GM23338 (cell line): ENCODE measurements at regions not wholly inside any gene's neighbourhood (a gene's known extent, or its start where the extent isn't known, plus 50 kb on each side); places are given as distances from the start of the nearest gene placed in this dataset.

Experiments
- ATAC-seq: fragments of 200-7000 bp; cut with Tn5 transposase; 3 replicates; pipeline ENCODE4 v1.9.1; 2020
- DNase-seq: peaks from one replicate; pipeline ENCODE4 v3.0.0-alpha.2; 2015; ENCODE audit warnings: low spot score
- H2AFZ ChIP-seq: fragments of 200-600 bp; sonication (generic); 2 replicates; pipeline ENCODE4 v1.8.0; 2016; ENCODE audit warnings: antibody characterized with exemption, mild to moderate bottlenecking, moderate library complexity
- H3F3A ChIP-seq: fragments of 200-600 bp; sonication (generic); replicated peaks from 2 replicates; pipeline ENCODE4 v1.8.0; 2017; ENCODE audit warnings: antibody characterized with exemption, mixed run types, low read depth
- H3K27ac ChIP-seq: fragments of 200-600 bp; sonication (generic); 2 replicates; pipeline ENCODE4 v1.6.1; 2016; ENCODE audit warnings: low read depth
- H3K27me3 ChIP-seq: fragments of 200-600 bp; sonication (generic); 2 replicates; pipeline ENCODE4 v1.8.0; 2016; ENCODE audit warnings: mild to moderate bottlenecking, mixed run types, moderate library complexity; ENCODE audit not compliant: insufficient read depth
- H3K36me3 ChIP-seq: fragments of 200-600 bp; sonication (generic); 2 replicates; pipeline ENCODE4 v1.8.0; 2016; ENCODE audit warnings: mild to moderate bottlenecking; ENCODE audit not compliant: insufficient read depth
- H3K4me1 ChIP-seq: fragments of 200-600 bp; sonication (generic); 2 replicates; pipeline ENCODE4 v1.8.0; 2016; ENCODE audit warnings: mild to moderate bottlenecking, moderate library complexity; ENCODE audit not compliant: insufficient read depth
- H3K4me2 ChIP-seq: fragments of 200-600 bp; sonication (generic); 2 replicates; pipeline ENCODE4 v1.7.1; 2017; ENCODE audit warnings: mixed run types
- H3K4me3 ChIP-seq: fragments of 200-600 bp; sonication (generic); 2 replicates; pipeline ENCODE4 v1.6.1; 2016; ENCODE audit warnings: mixed run types
- H3K79me2 ChIP-seq: fragments of 200-600 bp; sonication (generic); replicated peaks from 2 replicates; pipeline ENCODE4 v1.8.0; 2017; ENCODE audit warnings: mild to moderate bottlenecking; ENCODE audit not compliant: insufficient read depth
- H3K9me2 ChIP-seq: fragments of 200-600 bp; sonication (generic); 2 replicates; pipeline ENCODE4 v1.8.0; 2017; ENCODE audit not compliant: insufficient read depth
- H4K20me1 ChIP-seq: fragments of 200-600 bp; sonication (generic); replicated peaks from 2 replicates; pipeline ENCODE4 v1.8.0; 2017; ENCODE audit warnings: mild to moderate bottlenecking; ENCODE audit not compliant: insufficient read depth
- H3K27ac Mint-ChIP-seq: 2 replicates; pipeline ENCODE4 v1.8.0; 2020; ENCODE audit warnings: inconsistent platforms, mild to moderate bottlenecking, moderate library complexity, mixed read lengths
- H3K27me3 Mint-ChIP-seq: 3 replicates; pipeline ENCODE4 v1.8.0; 2022; ENCODE audit warnings: low read depth, mild to moderate bottlenecking, moderate library complexity, mixed read lengths, inconsistent platforms; ENCODE audit not compliant: insufficient read depth, poor library complexity
- H3K36me3 Mint-ChIP-seq: 3 replicates; pipeline ENCODE4 v1.8.0; 2021; ENCODE audit warnings: low read depth, mild to moderate bottlenecking, inconsistent platforms, moderate library complexity, mixed read lengths
- H3K4me1 Mint-ChIP-seq: 3 replicates; pipeline ENCODE4 v1.8.0; 2020; ENCODE audit warnings: mild to moderate bottlenecking, inconsistent platforms, mixed read lengths
- H3K4me3 Mint-ChIP-seq: 3 replicates; pipeline ENCODE4 v1.8.0; 2021; ENCODE audit warnings: moderate library complexity, mild to moderate bottlenecking, inconsistent platforms, mixed read lengths
- H3K9me3 Mint-ChIP-seq: 3 replicates; pipeline ENCODE4 v1.8.0; 2020; ENCODE audit warnings: moderate library complexity, mild to moderate bottlenecking, inconsistent platforms, mixed read lengths
- CREB1 ChIP-seq: fragments of 250-450 bp; sonication (Bioruptor Pico); IDR thresholded peaks from 2 replicates; pipeline ENCODE4 v1.5.0; 2020; ENCODE audit warnings: low read depth, mild to moderate bottlenecking, moderate library complexity
- EZH2 ChIP-seq: fragments of 200-600 bp; sonication (generic); IDR thresholded peaks from one replicate; pipeline ENCODE4 v1.8.0; 2017; ENCODE audit warnings: antibody characterized with exemption, mild to moderate bottlenecking, low read depth; ENCODE audit not compliant: unreplicated experiment
- EZH2phosphoT487 ChIP-seq: fragments of 200-600 bp; sonication (generic); IDR thresholded peaks from one replicate; pipeline ENCODE4 v1.8.1; 2018; ENCODE audit warnings: antibody characterized with exemption; ENCODE audit not compliant: unreplicated experiment
- JUNB ChIP-seq: IDR thresholded peaks from one replicate; pipeline ENCODE4 v1.6.1; 2016; ENCODE audit warnings: antibody characterized with exemption; ENCODE audit not compliant: unreplicated experiment
- NANOG ChIP-seq: IDR thresholded peaks from 2 replicates; pipeline ENCODE4 v1.6.1; 2016; ENCODE audit warnings: antibody characterized with exemption, borderline replicate concordance
- POLR2AphosphoS5 ChIP-seq: IDR thresholded peaks from 2 replicates; pipeline ENCODE4 v1.6.1; 2016; ENCODE audit warnings: antibody characterized with exemption, low read depth
- STAT1 ChIP-seq: IDR thresholded peaks from one replicate; pipeline ENCODE4 v1.6.1; 2016; ENCODE audit warnings: antibody characterized with exemption; ENCODE audit not compliant: unreplicated experiment
- ZNF114 ChIP-seq: fragments of 250-450 bp; sonication (Bioruptor Pico); IDR thresholded peaks from 2 replicates; pipeline ENCODE4 v1.5.0; 2020; ENCODE audit warnings: mild to moderate bottlenecking, moderate library complexity
- ZNF331 ChIP-seq: fragments of 250-450 bp; sonication (Bioruptor Pico); IDR thresholded peaks from 2 replicates; pipeline ENCODE4 v1.5.0; 2020; ENCODE audit warnings: low read depth, mild to moderate bottlenecking, moderate library complexity
- TF ChIP-seq, protein P1 (sequence below): fragments of 250-450 bp; sonication (Bioruptor Pico); IDR thresholded peaks from 2 replicates; pipeline ENCODE4 v1.5.0; 2020; ENCODE audit warnings: mild to moderate bottlenecking, moderate library complexity
- TF ChIP-seq, protein P2 (sequence below): IDR thresholded peaks from 2 replicates; pipeline ENCODE4 v1.6.1; 2016; ENCODE audit warnings: antibody characterized with exemption
- TF ChIP-seq, protein P3 (sequence below), 2 experiments: fragments of 200-600 bp in 1 of 2; sonication (generic) in 1 of 2; conservative IDR thresholded peaks; 2 replicates each; pipeline versions ENCODE4 v1.5.1 to v1.6.1; 2016 to 2017; ENCODE audit warnings: antibody characterized with exemption in 2 of 2, low read depth in 2 of 2, mild to moderate bottlenecking in 2 of 2, moderate library complexity in 1 of 2

DNA sequence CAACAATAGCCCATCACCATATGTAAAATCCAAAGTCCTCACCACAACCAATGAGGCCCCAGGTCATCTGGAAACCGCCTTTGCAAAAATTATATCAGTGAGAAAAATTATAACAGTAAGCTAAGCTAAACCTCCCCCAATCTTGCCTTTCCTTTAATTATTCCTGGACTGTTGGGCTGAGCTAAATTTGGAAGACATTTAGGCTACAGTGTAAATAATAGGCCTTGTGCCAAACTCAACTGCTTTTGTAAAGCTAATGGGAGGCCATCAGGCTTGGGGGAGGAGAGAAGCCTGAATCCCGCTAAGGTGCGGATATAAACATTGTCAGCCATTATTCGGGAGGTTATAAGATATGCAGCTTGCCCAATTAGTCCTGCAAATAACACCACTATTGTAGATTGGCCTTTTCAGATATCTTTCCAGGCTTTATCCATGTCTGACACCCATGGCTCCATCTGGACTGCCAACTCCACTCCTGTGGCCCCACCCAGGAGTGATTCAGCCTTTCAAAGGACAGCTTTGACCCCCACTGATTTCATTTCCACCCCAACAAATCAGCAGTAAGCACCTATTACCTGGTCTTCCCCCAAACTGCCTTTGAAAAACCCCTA lies 53.0 kb upstream of the CA12 start:
- Mint-ChIP-seq H3K4me3 (no peak overlapping the region), H3K27ac (peak overlapping the region; percentile 33; the same call in 1 of the 2 replicates), H3K9me3 (no peaks in the 10 kb centered on the region; the same call in 2 of the 3 replicates), H3K27me3 (peaks cover 28% of the 10 kb centered on the region), H3K4me1 (peaks cover 40% of the 10 kb centered on the region), H3K36me3 (no peaks in the 10 kb centered on the region; the same call in 2 of the 3 replicates)
- 0 out of 2 replicates have a peak, but pooled peaks cover 4% of the 10 kb centered on the region for H3K9me2 ChIP-seq
- H3K36me3 ChIP-seq = peaks cover 7% of the 10 kb centered on the region; the same call in 1 of the 2 replicates
- H3K27ac ChIP-seq = no peak overlapping the region
- H3K4me2 ChIP-seq = peak overlapping the region; percentile 71
- no peaks in the 10 kb centered on the region for H4K20me1 ChIP-seq
- TF ChIP-seq, protein P1, sequence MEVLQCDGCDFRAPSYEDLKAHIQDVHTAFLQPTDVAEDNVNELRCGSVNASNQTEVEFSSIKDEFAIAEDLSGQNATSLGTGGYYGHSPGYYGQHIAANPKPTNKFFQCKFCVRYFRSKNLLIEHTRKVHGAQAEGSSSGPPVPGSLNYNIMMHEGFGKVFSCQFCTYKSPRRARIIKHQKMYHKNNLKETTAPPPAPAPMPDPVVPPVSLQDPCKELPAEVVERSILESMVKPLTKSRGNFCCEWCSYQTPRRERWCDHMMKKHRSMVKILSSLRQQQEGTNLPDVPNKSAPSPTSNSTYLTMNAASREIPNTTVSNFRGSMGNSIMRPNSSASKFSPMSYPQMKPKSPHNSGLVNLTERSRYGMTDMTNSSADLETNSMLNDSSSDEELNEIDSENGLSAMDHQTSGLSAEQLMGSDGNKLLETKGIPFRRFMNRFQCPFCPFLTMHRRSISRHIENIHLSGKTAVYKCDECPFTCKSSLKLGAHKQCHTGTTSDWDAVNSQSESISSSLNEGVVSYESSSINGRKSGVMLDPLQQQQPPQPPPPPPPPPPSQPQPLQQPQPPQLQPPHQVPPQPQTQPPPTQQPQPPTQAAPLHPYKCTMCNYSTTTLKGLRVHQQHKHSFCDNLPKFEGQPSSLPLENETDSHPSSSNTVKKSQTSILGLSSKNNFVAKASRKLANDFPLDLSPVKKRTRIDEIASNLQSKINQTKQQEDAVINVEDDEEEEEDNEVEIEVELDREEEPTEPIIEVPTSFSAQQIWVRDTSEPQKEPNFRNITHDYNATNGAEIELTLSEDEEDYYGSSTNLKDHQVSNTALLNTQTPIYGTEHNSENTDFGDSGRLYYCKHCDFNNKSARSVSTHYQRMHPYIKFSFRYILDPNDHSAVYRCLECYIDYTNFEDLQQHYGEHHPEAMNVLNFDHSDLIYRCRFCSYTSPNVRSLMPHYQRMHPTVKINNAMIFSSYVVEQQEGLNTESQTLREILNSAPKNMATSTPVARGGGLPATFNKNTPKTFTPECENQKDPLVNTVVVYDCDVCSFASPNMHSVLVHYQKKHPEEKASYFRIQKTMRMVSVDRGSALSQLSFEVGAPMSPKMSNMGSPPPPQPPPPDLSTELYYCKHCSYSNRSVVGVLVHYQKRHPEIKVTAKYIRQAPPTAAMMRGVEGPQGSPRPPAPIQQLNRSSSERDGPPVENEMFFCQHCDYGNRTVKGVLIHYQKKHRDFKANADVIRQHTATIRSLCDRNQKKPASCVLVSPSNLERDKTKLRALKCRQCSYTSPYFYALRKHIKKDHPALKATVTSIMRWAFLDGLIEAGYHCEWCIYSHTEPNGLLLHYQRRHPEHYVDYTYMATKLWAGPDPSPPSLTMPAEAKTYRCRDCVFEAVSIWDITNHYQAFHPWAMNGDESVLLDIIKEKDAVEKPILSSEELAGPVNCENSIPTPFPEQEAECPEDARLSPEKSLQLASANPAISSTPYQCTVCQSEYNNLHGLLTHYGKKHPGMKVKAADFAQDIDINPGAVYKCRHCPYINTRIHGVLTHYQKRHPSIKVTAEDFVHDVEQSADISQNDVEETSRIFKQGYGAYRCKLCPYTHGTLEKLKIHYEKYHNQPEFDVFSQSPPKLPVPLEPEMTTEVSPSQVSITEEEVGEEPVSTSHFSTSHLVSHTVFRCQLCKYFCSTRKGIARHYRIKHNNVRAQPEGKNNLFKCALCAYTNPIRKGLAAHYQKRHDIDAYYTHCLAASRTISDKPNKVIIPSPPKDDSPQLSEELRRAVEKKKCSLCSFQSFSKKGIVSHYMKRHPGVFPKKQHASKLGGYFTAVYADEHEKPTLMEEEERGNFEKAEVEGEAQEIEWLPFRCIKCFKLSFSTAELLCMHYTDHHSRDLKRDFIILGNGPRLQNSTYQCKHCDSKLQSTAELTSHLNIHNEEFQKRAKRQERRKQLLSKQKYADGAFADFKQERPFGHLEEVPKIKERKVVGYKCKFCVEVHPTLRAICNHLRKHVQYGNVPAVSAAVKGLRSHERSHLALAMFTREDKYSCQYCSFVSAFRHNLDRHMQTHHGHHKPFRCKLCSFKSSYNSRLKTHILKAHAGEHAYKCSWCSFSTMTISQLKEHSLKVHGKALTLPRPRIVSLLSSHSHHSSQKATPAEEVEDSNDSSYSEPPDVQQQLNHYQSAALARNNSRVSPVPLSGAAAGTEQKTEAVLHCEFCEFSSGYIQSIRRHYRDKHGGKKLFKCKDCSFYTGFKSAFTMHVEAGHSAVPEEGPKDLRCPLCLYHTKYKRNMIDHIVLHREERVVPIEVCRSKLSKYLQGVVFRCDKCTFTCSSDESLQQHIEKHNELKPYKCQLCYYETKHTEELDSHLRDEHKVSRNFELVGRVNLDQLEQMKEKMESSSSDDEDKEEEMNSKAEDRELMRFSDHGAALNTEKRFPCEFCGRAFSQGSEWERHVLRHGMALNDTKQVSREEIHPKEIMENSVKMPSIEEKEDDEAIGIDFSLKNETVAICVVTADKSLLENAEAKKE (CRISPR knock-in tag) = no peak
- TF ChIP-seq ZNF331 (CRISPR knock-in tag) = no peak
- TF ChIP-seq, protein P2, sequence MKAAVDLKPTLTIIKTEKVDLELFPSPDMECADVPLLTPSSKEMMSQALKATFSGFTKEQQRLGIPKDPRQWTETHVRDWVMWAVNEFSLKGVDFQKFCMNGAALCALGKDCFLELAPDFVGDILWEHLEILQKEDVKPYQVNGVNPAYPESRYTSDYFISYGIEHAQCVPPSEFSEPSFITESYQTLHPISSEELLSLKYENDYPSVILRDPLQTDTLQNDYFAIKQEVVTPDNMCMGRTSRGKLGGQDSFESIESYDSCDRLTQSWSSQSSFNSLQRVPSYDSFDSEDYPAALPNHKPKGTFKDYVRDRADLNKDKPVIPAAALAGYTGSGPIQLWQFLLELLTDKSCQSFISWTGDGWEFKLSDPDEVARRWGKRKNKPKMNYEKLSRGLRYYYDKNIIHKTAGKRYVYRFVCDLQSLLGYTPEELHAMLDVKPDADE = no peak
- TF ChIP-seq NANOG = no peak
- TF ChIP-seq, protein P3, sequence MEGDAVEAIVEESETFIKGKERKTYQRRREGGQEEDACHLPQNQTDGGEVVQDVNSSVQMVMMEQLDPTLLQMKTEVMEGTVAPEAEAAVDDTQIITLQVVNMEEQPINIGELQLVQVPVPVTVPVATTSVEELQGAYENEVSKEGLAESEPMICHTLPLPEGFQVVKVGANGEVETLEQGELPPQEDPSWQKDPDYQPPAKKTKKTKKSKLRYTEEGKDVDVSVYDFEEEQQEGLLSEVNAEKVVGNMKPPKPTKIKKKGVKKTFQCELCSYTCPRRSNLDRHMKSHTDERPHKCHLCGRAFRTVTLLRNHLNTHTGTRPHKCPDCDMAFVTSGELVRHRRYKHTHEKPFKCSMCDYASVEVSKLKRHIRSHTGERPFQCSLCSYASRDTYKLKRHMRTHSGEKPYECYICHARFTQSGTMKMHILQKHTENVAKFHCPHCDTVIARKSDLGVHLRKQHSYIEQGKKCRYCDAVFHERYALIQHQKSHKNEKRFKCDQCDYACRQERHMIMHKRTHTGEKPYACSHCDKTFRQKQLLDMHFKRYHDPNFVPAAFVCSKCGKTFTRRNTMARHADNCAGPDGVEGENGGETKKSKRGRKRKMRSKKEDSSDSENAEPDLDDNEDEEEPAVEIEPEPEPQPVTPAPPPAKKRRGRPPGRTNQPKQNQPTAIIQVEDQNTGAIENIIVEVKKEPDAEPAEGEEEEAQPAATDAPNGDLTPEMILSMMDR (conservative IDR thresholded peaks at IDR 0.05; ENCODE audit: low read depth in 2 of 2) = no peak
- TF ChIP-seq STAT1 = no peak
- TF ChIP-seq JUNB = no peak
- no peak for TF ChIP-seq EZH2phosphoT487
- no peak for TF ChIP-seq POLR2AphosphoS5
- TF ChIP-seq ZNF114 = no peak
- TF ChIP-seq CREB1 (CRISPR knock-in tag) = no peak
- no peak for TF ChIP-seq EZH2
- ATAC-seq = no peak
- no peaks in the 10 kb centered on the region for H3K27me3 ChIP-seq
- H3F3A ChIP-seq = 0 out of 2 replicates have a peak, but pooled peaks cover 2% of the 10 kb centered on the region
- H3K4me1 ChIP-seq = peaks cover 29% of the 10 kb centered on the region
- no peak overlapping the region for H3K4me3 ChIP-seq
- H3K79me2 ChIP-seq = no peaks in the 10 kb centered on the region
- DNase-seq = no peak
- peak overlapping the region; percentile 95 for H2AFZ ChIP-seq
